ENCODE measurements at regions not wholly inside any gene's neighbourhood (a gene's known extent, or its start where the extent isn't known, plus 50 kb on each side); places are given as distances from the start of the nearest gene placed in this dataset.
"Not testable (repeated sequence)": the region's sequence is repeated elsewhere in the genome, so short reads cannot be mapped to it uniquely, and the experiment has no call there.

- ATAC-seq (no peak), DNase-seq (ENCODE audit: low spot score) (no peak)
Measured at GRCh38 chr6:141521440-141521839, 611.3 kb upstream of the GJE1 start.

GRCh38 chr6:141513830-141514229 lies 618.9 kb upstream of the GJE1 start:
- ATAC-seq: no peak
- DNase-seq (ENCODE audit: low spot score): no peak

- ATAC-seq (no peak), DNase-seq (ENCODE audit: low spot score) (no peak)
Measured at GRCh38 chr6:141510803-141511202, 621.9 kb upstream of the GJE1 start.

GRCh38 chr6:141506062-141506461 lies 626.7 kb upstream of the GJE1 start:
- DNase-seq (ENCODE audit: low spot score); ATAC-seq: not testable (repeated sequence)

GRCh38 chr6:141504318-141504717 lies 628.4 kb upstream of the GJE1 start:
- ATAC-seq; DNase-seq (ENCODE audit: low spot score): not testable (repeated sequence)

- no peak for ATAC-seq
- DNase-seq (ENCODE audit: low spot score): no peak
Measured at GRCh38 chr6:141501616-141502015, 631.1 kb upstream of the GJE1 start.

- DNase-seq (ENCODE audit: low spot score) (no peak), ATAC-seq (no peak)
Measured at GRCh38 chr6:141498977-141499376, 633.7 kb upstream of the GJE1 start.

GRCh38 chr6:141492521-141493284 lies 640.0 kb upstream of the GJE1 start:
- DNase-seq (ENCODE audit: low spot score) (no peak), ATAC-seq (no peak)

- no peak for ATAC-seq
- DNase-seq (ENCODE audit: low spot score): no peak
Measured at GRCh38 chr6:141491684-141492083, 641.0 kb upstream of the GJE1 start.

GRCh38 chr6:141490982-141491381 lies 641.7 kb upstream of the GJE1 start:
- no peak for DNase-seq (ENCODE audit: low spot score)
- no peak for ATAC-seq

- ATAC-seq (no peak), DNase-seq (ENCODE audit: low spot score) (no peak)
Measured at GRCh38 chr6:141488488-141488887, 644.2 kb upstream of the GJE1 start.

GRCh38 chr6:141486942-141487341 lies 645.8 kb upstream of the GJE1 start:
- DNase-seq (ENCODE audit: low spot score) (no peak), ATAC-seq (no peak)

- ATAC-seq: peak; percentile 31
- no peak for DNase-seq (ENCODE audit: low spot score)
Measured at GRCh38 chr6:141484711-141485110, 648.0 kb upstream of the GJE1 start.

GRCh38 chr6:141483598-141484061 lies 649.1 kb upstream of the GJE1 start:
- peak; percentile 64 for ATAC-seq
- no peak for DNase-seq (ENCODE audit: low spot score)

GRCh38 chr6:141482796-141483597 lies 649.7 kb upstream of the GJE1 start:
- DNase-seq (ENCODE audit: low spot score): no peak
- ATAC-seq: no peak

GRCh38 chr6:141475259-141475658 lies 657.5 kb upstream of the GJE1 start:
- ATAC-seq: no peak
- DNase-seq (ENCODE audit: low spot score): no peak

- DNase-seq (ENCODE audit: low spot score) (no peak), ATAC-seq (no peak)
Measured at GRCh38 chr6:141472162-141472928, 660.4 kb upstream of the GJE1 start.

- no peak for DNase-seq (ENCODE audit: low spot score)
- no peak for ATAC-seq
Measured at GRCh38 chr6:141470810-141471209, 661.9 kb upstream of the GJE1 start.

GRCh38 chr6:141467881-141468280 lies 664.8 kb upstream of the GJE1 start:
- DNase-seq (ENCODE audit: low spot score): no peak
- no peak for ATAC-seq

GRCh38 chr6:141467041-141467440 lies 665.7 kb upstream of the GJE1 start:
- ATAC-seq: no peak
- DNase-seq (ENCODE audit: low spot score): no peak

GRCh38 chr6:141464896-141465295 lies 667.8 kb upstream of the GJE1 start:
- no peak for ATAC-seq

More at GRCh38 chr6:141464896-141465295, 667.8 kb upstream of the GJE1 start:
- DNase-seq (ENCODE audit: low spot score): no peak

Data from left lobe of liver (tissue), 2 donors.